ENCODE measurements at regions not wholly inside any gene's neighbourhood (a gene's known extent, or its start where the extent isn't known, plus 50 kb on each side); places are given as distances from the start of the nearest gene placed in this dataset.

DNA sequence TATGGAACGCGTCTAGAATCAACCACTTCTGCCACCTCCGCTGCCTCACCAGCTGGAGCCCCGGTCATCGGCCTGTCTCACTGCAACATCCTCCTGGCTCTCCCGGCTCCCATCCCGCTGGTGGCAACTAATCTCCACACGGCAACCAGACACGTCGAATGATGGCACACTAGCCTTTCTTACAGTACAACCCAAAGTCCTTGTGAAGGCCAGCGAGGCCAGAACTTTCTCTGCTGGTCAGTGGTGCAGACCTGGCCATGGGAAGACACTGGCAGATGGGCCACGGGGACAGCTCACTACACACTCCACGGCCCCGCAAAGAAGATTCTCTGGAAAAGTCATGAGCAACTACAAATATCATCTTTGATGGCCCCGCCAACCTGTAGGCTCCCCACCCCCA, 117.6 kb downstream of the RMI2 start:
- no peak for TF ChIP-seq CTCF (IDR thresholded peaks at IDR 0.05)

GRCh38 chr16:11464241-11464640, 119.0 kb downstream of the RMI2 start:
- TF ChIP-seq CTCF (IDR thresholded peaks at IDR 0.05) = no peak

DNA sequence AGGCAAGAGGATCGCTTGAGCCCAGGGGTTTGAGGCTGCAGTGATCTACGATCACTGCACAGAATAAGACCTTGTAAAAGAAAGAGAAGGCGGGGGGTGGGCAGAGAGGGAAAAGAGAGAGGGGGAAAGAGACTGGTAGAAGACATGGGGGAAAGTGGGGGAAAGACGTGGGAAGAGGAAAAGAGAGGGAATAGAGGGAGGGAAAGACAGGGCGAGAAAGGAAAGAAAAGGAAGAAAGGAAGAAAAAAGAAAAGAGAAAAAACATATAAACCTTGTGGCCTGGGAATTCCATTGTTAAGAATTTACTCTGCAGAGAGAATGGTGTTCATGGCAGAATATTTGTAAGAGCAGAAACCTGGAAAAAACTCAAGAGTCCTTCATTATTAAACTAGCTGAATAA, 120.4 kb downstream of the RMI2 start:
- no peak for TF ChIP-seq CTCF (IDR thresholded peaks at IDR 0.05)

GRCh38 chr16:11470676-11471415, 115.9 kb downstream of the LITAF start:
- TF ChIP-seq CTCF (IDR thresholded peaks at IDR 0.05) = no peak

- TF ChIP-seq CTCF (IDR thresholded peaks at IDR 0.05) = no peak
Measured at GRCh38 chr16:11471548-11471947, 115.2 kb downstream of the LITAF start.

GRCh38 chr16:11472410-11472809, 114.3 kb downstream of the LITAF start:
- TF ChIP-seq CTCF (IDR thresholded peaks at IDR 0.05) = no peak

GRCh38 chr16:11472851-11473250, 113.9 kb downstream of the LITAF start:
- TF ChIP-seq CTCF (IDR thresholded peaks at IDR 0.05) = no peak

DNA sequence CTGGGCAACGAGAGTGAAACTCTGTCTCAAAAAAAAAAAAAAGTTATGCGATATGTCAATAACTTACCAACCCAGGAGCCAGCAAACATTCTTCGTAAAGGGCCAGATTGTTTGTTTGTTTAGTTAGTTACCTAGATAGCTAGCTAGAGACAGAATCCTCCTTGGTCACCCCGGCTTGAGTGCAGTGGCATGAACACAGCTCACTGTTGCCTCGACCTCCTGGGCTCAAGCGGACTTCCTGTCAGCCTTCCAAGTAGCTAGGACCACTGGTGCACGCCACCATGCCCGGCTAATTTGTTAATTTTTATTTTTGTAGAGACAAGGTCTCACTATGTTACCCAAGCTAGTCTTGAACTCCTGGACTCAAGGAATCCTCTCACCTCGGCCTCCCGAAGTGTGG, 113.0 kb downstream of the LITAF start:
- TF ChIP-seq CTCF (IDR thresholded peaks at IDR 0.05) = no peak
